NCI-H2171 treated with DMSO at 0.1 percent for 48 hours (cell line): ENCODE measurements at regions not wholly inside any gene's neighbourhood (a gene's known extent, or its start where the extent isn't known, plus 50 kb on each side); places are given as distances from the start of the nearest gene placed in this dataset.
"Not testable (repeated sequence)": the region's sequence is repeated elsewhere in the genome, so short reads cannot be mapped to it uniquely, and the experiment has no call there.

Experiments
- DNase-seq: peaks from one replicate; lab custom pipeline; 2025; lab: John Stamatoyannopoulos, UW

DNA sequence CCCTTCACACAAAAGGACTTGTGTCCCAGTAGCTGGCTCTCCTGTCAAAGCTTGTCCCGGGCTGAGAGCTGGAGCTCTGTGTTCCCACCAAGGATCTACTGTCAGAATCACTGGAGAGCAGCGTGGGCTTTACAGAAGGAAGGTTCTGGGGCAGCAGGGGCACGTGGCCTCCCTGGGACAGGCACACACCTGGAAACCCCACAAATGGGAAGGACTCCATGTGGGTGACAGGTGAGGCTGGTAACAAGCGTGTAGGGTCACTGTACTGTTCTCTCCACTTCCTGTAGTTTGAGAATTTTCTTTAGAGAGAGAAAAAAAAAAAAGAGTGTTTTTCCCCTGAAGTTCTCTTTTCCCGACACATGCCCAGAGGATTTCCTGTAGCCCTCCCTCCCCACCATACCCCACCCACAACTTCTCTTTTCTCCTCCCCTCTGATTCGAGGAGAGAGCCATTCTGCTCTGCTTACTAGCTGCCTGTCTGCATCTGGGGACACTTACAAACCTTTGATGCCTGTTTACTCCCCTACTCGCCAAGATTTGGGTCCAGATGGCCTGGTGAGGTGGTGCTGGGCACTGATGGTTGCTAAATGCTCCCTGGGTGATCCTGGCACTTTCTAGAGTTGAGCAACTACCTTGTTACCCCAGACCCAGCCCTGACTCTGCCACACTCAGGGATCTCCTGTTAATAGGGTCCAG lies 84.1 kb upstream of the SIRPA start:
- no peak for DNase-seq

DNA sequence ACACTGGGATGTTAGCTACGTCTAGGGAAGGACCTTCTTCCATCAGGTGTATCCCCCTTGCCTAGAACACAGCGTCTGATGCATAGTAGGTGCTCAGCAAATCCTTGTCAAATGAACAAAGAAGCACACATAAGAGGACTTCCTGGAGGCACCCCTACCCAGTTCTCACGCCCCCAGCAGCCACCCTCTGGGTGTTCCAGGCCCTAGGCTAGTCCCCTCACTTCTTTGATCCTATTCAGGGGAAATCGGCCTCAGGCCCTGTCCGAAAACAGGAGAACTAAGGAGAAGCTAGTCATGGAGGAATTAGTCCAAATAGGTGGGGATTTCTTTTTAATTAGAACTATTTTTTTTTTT lies 84.7 kb upstream of the SIRPA start:
- no peak for DNase-seq

DNA sequence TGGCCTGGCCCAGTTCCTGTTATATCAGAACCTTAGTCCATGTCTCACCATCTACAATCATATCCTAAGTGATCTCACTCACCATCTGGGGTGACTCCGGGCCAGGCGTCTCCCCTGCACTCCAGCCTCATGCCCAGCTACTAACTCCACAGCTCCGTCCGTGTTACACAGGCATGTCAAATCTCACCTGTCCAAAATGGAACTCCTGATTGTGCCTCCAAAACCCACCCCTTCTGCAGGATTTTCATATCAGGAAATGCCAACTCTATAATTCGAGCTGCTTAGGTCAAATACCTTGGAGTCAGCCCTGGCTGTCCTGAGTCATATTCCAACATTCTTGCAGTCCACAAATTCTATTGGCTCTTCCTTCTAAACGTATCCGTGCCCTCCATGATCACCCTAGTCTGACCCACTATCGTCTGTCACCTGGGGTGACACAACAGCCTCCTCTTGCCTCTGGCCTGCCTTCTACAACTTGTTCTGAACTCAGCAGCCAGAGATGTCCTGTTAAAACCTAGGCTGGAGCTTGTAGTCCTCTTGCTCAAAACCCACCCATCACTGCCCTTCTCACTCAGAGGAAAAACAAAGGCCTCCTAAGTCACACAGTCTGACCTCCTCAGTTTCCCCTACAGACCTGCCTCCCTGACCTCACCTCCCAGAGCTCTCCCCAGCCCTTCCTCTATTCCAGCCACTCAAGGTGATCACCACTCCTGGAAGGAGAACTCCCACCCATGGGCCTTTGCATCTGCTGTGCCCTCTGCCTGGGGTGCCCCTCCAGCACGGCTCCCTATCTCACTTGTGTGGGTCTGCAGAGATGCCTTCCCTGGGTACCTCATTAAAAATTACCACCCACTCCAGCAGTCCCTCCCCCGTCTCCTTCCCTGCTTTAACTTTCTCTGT lies 85.3 kb upstream of the SIRPA start:
- DNase-seq, result no peak

DNA sequence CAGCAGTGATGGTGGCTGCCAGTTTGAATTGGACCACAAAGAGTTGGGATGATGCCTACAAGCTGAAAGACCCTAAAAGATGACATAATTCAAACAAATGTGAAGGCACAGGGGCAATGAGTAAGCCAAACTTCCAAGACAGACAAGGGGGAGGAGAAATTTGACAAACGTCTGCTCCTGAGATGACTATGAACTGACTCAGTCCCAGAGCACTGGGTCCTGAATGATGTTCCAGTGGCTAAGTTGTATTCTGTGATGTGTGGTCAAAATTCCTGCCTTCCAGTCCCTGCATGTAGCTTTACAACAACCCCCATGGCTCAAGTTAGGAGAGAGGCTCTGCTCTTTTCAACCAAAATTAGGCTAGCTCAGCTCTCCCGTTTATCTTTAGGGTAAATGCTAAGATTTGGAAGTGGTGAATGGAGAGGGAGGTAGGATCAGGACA lies 86.1 kb upstream of the SIRPA start:
- no peak for DNase-seq

DNA sequence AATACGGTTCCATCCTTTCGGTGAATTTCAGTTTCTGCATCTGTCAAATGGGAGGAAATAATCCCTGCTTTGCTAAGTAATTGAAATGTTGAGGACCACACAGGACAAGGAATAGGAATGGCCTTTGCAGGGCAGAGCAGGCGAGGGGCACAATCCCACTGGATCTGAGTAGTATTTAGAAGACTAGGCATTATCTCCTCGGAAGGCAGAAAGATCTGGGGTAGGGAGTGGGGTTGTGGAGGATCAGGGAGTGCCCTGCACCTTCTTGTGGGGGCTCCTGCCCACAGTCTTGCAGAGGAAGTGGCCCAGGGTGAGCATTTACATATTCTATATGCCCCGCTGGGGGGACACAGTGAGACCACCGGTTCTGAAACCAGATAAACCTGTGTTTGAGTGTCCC lies 87.1 kb upstream of the SIRPA start:
- DNase-seq, result no peak

DNA sequence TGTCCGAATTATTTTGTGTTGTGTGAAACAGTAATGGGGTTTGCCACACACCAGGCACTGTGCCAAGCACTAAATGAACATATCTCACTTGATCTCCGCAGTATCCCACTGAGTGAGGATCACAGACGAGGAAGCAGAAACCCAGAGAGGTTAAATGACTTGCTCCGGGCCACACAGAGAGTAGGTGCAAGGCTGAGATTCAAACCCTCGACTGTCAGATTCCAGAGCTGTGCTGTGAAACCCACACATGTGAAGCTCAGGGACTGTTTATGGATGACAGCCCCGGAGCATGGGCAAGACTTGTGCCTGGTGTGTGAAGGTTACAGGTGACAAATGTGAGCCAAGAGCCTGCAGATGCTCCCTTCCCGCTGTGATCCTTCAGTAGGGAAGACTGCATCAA lies 87.8 kb upstream of the SIRPA start:
- DNase-seq, result no peak

DNA sequence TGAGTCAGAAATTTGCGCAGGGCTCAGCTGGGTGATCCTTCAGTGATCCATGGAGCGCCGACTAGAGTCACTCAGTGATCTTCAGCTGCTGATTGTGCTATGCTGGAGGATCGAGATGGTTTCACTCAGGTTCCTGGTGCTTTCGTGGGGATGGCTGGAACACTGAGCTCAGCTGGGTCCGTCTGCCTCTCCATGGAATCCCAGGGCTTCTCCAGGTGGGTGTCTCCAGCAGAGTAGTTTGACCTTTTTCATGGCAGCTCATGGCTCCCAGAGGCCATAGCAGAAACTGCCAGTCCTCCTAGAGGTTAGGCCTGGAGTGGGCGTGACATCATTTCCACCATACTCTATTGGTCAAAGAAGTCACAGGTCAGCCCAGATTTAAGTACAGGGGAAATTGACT lies 88.8 kb upstream of the SIRPA start:
- no peak for DNase-seq

DNA sequence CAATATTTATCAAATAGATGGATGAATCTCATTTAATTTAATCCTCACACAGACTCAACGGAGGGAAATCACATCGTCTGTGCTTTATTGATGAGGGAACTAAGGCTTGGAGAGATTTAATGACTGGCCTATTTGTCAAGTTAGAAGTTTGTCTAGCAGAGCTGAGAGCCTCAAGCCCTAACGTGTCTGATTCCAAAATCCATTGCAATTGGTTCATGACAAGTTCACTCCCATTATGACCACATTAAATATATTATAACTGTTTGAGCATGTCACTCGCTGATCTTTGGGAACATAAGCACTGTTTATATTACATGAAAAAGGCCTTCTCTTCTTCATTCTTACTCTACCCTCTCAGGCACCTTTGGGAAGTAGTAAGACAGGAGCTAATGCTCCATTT lies 89.4 kb upstream of the SIRPA start:
- DNase-seq, result no peak

DNA sequence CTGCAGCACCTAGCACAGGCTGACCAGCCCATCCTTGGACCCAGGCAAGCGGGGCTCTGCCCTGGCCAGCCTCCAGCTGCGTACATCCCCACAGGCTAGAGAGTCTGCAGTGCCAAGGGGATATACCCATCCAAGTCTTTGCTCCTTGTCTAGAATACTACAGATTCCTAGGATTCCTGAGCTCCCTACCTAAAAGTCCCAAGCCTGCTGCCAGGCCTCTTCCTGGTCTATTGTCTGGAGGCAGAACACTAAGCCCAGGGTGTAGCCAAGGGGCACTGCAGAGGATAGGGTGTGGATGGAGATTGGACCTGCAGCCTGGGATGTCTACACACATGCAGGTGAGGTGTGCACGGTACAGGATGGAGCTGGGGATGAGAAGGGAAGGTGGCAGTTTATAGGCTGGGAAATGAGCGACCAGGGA lies 90.0 kb upstream of the SIRPA start:
- DNase-seq, result no peak

DNA sequence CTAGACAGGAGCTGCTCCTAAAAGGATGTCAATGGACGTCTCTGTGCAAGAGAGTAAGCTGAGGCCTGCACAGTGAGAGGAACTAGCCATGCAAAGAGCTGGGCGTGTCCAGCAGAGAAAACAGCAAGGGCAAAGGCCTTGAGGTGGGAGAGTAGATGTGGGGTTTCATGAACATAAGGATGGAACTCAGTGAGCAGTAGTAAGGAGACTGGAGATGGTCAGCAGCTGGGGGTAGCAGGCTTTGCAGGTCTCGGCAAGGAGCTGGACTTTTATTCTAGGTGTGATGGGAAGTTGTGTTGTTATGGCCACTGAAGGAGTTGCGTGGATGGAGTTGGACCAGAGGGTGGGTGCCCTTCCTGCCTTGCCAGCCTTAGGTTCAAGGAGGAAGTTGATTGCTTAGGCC lies 90.7 kb upstream of the SIRPA start:
- DNase-seq, result no peak

DNA sequence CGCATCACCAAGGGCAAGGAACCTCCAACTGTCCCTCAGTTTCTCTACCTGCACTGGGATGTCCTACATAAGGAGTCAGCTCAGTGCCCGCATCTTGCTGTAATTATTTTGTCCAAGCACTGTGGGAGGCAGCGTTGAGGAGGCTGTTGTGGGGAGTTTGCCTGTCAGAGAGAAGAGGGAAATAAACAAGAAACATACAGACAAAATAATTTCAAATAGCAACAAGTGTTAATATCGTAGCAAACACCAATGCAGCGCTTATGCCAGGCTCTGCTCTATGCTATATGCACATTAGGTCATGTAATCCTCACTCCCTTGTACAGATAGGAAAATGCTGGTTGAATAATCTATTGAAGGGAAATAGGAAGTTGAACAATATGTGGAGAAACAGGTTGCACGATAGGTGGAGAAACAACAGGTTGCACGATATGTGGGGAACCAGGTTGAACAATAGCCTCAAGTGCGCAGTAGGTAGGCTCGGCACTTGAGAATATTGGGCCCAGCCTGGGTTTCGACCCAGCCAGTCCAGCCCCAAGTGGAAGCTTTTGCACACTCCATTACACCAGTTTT lies 91.2 kb upstream of the SIRPA start:
- no peak for DNase-seq

DNA sequence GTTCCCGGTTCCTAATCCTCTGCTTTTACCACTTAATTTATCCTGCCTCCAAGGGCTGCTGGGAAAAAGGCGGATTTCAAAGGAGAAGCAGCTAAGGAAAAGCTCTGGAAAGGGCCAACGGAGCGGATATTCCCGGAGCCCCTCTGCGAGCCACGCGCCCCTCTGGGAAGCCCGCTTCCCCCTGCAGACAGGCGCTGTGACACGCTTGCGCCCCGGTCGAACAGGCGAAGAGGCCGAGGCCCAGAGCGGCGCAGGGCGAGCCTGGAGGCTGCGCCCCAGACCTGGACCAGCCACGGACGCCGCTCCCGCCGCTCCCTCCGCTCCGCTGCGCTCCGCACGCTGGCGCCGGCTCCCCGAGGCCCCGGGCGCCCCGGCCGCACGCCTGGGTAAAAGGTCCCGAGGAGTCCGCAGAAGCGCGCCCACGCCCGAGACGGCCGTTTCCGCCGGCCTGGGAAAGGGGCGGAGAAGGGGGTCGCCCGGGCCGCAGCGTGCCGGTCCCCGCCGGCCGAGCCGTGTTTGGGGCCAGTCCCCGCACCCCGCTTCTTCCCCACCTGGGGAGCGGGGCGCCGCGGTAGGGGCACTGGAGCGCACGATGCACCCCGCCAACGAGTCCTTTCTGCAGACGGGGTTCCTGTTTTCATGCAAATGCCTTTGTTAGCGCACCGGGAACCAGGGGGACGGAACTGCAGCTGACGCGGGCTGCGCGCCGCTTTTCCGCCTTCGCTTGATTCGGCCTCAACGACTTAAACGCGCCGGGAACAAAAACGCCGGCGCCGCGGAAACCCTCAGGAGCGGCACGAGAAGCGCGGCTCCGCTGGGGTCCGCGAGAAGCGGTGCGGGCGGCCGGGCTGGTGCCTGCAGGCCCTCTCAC lies 91.9 kb upstream of the SIRPA start:
- DNase-seq, result peak; percentile 66

DNA sequence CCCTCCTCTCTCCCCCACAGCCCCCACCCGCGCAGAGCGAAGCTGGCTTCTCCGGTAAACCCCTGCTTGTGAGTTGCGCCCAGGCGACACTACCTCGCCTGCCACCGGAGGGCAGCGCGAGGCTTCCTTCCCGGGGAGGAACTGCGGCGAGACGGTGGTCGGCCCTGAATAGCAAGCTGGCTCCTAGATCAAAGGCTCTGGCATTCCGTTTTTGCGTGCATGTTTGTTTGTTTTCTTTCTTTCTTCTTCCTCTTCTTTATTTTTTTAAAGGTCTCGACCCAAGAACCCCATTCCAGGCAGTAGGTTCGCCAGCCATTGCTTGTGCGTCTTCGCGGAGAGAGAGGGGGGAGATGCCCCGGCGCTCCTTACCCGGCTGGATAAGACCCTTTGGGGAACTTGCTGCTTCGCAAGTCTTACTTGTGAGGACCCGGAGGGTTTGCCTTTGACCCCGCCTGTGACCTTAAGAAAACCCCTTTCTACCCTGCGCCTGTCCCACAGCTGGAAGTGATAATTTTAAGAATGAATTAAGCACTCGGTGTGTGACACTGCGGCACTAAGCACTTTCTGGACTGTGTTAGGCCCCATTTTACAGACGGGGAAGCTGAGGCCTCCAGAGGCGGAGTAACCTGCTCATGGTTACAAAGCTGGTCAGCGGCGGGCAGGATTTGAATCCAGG lies 92.7 kb upstream of the SIRPA start:
- peak; percentile 80 for DNase-seq

DNA sequence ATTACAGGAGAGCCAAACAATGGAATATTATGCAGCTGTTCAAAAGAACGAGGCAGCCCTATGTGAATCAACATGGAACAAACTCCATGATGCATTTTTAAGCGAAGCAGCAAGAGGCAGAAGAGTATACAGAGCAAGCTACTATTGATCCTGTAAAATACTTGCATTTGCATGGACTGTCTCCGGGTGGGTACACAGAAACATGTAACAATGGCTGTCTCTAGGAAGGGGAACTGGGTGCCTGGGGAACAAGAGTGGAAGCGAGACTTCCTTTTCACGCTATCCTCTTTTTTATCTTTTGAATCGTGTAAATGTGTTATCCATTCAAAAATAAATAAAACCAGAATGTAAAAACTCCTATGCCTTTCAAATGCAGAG lies 93.3 kb upstream of the SIRPA start:
- no peak for DNase-seq

DNA sequence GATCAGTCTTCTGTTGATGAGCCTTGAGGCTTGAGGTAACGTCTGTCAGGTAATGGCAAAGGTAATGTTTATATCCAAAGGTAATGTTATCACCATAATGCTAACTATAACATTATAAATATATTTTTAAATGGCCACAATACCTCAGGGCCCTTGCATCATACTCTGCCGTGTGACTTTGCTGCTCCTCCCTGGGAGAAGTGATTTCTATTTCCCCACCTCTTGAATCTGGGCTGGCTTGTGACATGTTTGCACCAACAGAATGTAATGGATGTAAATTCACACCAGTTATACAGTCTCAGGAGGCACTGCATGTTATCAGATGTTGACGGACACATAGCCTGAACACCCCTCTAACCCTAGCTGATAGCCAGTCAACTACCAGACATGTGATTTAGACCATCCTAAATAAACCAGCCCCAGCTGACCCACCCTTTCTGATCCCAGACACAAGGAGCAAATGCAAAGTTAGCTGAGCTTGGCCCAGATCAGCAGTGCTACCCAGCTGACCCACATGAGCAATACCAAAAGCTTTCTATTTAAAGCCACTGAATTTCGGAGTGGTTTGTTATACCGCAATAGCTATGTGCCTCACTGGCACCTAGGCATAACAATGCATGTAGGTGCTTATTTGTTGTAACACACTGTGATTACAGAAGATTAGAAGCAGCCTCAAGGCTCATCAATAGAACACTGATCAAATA lies 93.8 kb upstream of the SIRPA start:
- DNase-seq, result no peak

DNA sequence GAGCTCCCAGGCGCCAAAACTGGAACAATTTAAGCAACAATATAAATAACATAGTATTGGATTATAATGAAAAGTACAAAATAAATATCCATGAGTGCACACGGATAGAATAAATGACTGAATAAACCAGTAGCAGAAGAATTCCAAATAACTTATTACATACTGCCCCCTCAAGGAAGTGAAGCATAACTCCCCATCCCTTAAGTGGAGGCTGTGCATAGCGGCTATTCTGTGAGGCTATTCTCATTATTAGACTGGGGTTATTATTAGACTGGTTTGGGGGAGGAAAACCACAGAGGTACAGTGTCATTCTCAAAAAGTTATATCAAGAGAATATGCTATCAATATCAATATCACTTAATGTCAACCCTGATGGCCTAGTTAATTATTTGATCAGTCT lies 94.4 kb upstream of the SIRPA start:
- peak; percentile 41 for DNase-seq

DNA sequence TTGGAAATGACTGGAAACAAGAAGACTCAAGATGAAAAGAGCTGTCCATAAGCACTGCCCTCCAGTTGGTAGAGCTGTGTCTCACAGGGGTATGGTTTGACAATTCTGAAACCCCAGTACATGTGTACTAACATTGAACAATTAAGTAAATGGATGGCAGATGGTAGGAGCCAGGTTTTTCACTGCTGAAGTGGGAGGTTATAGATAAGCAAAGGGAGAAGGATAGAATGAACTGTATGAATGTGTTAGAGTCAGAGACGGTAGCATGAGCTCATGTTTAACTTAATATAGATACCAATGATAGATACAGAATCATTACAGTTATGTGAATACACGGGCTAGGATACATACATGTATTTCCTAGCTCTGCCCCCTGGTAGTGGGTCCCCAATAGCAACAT lies 95.0 kb upstream of the SIRPA start:
- peak; percentile 90 for DNase-seq

DNA sequence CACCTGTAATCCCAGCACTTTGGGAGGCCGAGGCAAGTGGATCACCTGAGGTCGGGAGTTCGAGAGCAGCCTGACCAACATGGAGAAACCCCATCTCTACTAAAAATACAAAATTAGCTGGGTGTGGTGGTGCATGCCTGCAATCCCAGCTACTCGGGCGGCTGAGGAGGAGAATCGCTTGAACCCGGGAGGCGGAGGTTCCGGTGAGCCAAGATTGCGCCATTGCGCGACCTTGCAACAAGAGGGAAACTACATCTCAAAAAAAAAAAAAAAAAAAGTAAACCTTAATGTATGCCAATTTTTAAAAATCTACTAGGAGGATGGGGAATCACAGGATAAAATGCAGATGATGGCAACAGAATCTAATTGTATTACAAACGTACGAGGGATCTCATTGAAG lies 95.5 kb upstream of the SIRPA start:
- DNase-seq, result not testable (repeated sequence)

DNA sequence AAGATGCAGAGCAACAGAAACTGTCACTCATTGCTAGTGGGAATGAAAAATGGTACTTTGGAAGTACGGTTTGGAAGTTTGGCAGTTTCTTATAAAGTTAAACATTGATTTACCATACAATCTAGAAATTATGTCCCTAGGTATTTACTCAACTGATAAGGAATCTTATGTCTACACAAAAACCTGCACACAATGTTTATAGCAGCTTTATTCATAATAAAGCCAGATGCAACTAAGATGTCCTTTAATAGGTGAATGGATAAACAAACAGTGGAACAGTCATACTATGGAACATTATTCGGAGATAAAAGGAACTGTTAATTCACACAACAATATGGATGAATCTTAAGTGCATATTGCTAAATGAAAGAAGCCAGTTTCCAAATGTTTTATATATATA lies 96.2 kb upstream of the SIRPA start:
- DNase-seq, result no peak

DNA sequence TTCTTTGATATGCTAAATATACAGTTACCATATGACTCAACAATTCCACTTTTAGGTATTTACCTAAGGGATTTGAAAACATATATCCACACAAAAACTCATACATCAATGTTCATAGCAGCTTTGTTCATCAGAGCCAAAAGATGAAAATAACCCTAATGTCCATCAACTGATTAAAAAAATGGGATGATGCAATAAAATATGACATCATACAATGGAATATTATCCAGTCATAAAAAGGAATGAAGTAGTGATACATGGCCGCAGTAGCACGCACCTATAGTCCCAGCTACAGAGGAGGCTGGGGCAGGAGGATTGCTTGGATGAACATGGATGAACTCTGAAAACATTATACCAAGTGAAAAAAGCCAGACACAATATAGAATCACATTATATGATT lies 101.4 kb upstream of the SIRPA start:
- DNase-seq, result no peak

DNA sequence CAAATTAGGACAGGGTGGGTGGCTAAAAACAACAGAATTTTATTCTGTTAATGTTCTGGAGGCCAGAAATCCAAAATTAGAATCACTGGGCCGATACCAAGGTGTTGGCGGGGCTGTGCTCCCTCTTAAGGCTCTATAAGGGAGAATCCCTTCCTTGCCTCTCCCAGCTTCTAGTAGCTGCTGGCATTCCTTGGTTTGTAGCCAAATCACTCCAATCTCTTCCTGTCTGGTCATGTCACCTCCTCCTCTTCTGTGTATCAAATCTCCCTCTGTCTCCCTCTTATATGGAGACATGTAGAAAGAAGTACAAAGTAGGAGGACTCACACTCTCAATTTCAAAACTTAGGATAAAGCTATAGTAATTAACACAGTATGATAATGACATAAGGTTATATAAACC lies 102.9 kb upstream of the SIRPA start:
- DNase-seq, result peak; percentile 59
